ENCODE measurements at regions not wholly inside any gene's neighbourhood (a gene's known extent, or its start where the extent isn't known, plus 50 kb on each side); places are given as distances from the start of the nearest gene placed in this dataset.
"Not testable (repeated sequence)": the region's sequence is repeated elsewhere in the genome, so short reads cannot be mapped to it uniquely, and the experiment has no call there.

GRCh38 chrX:121360280-121360679 is 312.9 kb downstream of the GLUD2 start:
- H3K4me1 ChIP-seq = no peaks in the 10 kb centered on the region
- DNase-seq = no peak

GRCh38 chrX:121365572-121366161 is 318.3 kb downstream of the GLUD2 start:
- Histone ChIP-seq H3K27me3 (no peaks in the 10 kb centered on the region), H3K9me3 (no peaks in the 10 kb centered on the region), H3K27ac (no peak overlapping the region), H3K36me3 (no peaks in the 10 kb centered on the region), H3K4me1 (no peaks in the 10 kb centered on the region), H3K4me3 (no peak overlapping the region)
- DNase-seq = no peak
- TF ChIP-seq, protein P1, sequence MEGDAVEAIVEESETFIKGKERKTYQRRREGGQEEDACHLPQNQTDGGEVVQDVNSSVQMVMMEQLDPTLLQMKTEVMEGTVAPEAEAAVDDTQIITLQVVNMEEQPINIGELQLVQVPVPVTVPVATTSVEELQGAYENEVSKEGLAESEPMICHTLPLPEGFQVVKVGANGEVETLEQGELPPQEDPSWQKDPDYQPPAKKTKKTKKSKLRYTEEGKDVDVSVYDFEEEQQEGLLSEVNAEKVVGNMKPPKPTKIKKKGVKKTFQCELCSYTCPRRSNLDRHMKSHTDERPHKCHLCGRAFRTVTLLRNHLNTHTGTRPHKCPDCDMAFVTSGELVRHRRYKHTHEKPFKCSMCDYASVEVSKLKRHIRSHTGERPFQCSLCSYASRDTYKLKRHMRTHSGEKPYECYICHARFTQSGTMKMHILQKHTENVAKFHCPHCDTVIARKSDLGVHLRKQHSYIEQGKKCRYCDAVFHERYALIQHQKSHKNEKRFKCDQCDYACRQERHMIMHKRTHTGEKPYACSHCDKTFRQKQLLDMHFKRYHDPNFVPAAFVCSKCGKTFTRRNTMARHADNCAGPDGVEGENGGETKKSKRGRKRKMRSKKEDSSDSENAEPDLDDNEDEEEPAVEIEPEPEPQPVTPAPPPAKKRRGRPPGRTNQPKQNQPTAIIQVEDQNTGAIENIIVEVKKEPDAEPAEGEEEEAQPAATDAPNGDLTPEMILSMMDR (IDR thresholded peaks at IDR 0.05) = no peak
- TF ChIP-seq POLR2A (IDR thresholded peaks at IDR 0.05) = no peak
- intact Hi-C loops (cut with DNase I; ENCODE audit: low total_unique reads) = no loop called here

More at GRCh38 chrX:121360280-121360679, 312.9 kb downstream of the GLUD2 start:
- no peaks in the 10 kb centered on the region for H3K27me3 ChIP-seq
- H3K9me3 ChIP-seq = no peaks in the 10 kb centered on the region
- TF ChIP-seq, protein P1 (IDR thresholded peaks at IDR 0.05) = no peak
- TF ChIP-seq POLR2A (IDR thresholded peaks at IDR 0.05) = no peak
- H3K36me3 ChIP-seq = no peaks in the 10 kb centered on the region
- H3K27ac ChIP-seq = no peak overlapping the region
- H3K4me3 ChIP-seq = no peak overlapping the region
- intact Hi-C loops (cut with DNase I; ENCODE audit: low total_unique reads) = no loop called here

GRCh38 chrX:121374471-121374870 is 327.1 kb downstream of the GLUD2 start:
- H3K27me3 ChIP-seq = no peaks in the 10 kb centered on the region
- no peak overlapping the region for H3K27ac ChIP-seq
- H3K36me3 ChIP-seq = no peaks in the 10 kb centered on the region
- H3K9me3 ChIP-seq = no peaks in the 10 kb centered on the region
- TF ChIP-seq, protein P1 (IDR thresholded peaks at IDR 0.05) = no peak
- no peak for DNase-seq
- no peaks in the 10 kb centered on the region for H3K4me1 ChIP-seq
- H3K4me3 ChIP-seq = no peak overlapping the region
- intact Hi-C loops (cut with DNase I; ENCODE audit: low total_unique reads) = no loop called here

GRCh38 chrX:121381915-121382314 is 334.5 kb downstream of the GLUD2 start:
- intact Hi-C loops (cut with DNase I; ENCODE audit: low total_unique reads); H3K9me3 ChIP-seq; DNase-seq; H3K4me3 ChIP-seq; H3K27ac ChIP-seq; H3K4me1 ChIP-seq; H3K27me3 ChIP-seq; H3K36me3 ChIP-seq: not testable (repeated sequence)

- Histone ChIP-seq H3K27ac (no peak overlapping the region), H3K9me3 (no peaks in the 10 kb centered on the region), H3K4me3 (no peak overlapping the region), H3K36me3 (no peaks in the 10 kb centered on the region), H3K27me3 (no peaks in the 10 kb centered on the region), H3K4me1 (no peaks in the 10 kb centered on the region)
- TF ChIP-seq, protein P1 (IDR thresholded peaks at IDR 0.05) = no peak
- DNase-seq = no peak
- intact Hi-C loops (cut with DNase I; ENCODE audit: low total_unique reads) = no loop called here
These were observed 342.7 kb downstream of the GLUD2 start for GRCh38 chrX:121389976-121390714.
